ENCODE measurements at regions not wholly inside any gene's neighbourhood (a gene's known extent, or its start where the extent isn't known, plus 50 kb on each side); places are given as distances from the start of the nearest gene placed in this dataset.
"Not testable (repeated sequence)": the region's sequence is repeated elsewhere in the genome, so short reads cannot be mapped to it uniquely, and the experiment has no call there.

DNA sequence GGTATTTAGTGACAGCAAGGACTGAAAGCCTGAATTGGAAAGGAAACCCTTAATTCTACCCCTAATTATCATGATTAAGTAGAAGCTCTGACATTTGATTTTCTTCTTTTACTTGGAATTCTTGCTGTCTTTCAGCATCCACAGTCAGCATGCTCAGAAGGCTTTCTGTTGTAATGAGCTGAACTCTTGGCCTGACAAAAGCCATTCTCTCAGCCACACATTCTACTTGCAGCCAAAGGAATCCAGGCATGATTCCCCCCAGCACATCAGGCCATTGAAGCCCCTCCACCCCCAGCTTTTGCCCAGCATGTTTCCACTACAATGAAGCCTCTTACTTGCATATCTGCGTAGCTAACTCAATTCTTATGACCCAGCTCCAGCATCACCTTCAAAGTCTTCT is 94.3 kb upstream of the FRMD4A start:
- no peak for DNase-seq (ENCODE audit: low read depth in 2 of 2)

- no peak for DNase-seq (ENCODE audit: low read depth in 2 of 2)
These were observed 92.5 kb upstream of the FRMD4A start for GRCh38 chr10:14423111-14423744.

DNA sequence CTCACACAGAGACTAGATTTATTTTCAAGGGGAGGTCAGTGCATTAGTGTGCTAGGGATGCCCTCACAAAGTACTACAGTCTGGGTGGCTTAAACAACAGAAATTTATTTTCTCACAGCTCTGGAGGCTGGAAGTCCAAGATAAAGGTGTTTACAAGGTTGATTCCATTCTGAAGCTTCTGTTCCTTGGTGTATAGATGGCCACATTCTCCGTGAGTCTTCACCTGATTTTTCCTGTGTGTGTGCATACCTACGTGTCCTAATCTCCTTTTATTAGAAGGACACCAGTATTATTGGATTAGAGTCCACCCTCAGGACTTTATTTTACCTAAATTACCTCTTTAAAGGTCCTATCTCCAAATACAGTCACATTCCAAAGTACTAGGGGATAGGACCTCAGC is 91.7 kb upstream of the FRMD4A start:
- no peak for DNase-seq (ENCODE audit: low read depth in 2 of 2)

DNA sequence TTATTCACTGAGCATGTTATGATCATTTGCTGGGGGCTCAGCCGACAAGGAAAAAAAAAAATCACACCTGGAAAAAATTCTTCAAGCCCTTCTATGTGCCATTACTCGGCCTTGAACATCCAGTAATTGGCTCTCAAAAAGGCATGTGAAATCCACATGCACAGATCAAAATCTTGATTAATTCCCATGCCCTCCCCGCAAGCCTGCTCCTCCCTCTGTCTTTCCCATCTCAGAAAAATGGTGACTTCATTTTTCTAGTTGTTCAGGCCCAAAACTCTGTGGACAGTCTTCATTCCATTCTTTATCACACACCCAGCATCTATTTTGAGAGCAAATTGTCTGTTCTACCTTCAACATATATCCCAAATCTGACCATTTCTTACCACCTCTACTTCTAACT is 91.2 kb upstream of the FRMD4A start:
- no peak for DNase-seq (ENCODE audit: low read depth in 2 of 2)

DNA sequence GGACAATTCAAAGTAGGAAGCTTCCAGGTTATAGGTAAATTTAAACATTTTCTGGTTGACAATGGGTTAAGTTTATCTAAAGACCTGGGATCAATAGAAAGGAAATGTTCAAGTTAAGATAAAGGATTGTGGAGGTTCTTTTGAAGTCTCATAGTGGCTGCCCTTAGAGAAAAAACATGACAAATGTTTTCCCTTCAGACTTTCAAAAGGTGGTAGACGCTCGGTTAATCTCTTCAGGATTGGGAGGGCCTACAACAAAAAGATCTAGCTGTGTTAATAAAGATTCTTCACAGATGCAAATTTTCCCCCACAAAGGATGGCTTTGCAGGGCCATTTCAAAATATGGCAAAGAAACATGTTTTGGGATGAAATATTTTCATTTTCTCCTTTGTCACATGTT is 86.6 kb upstream of the FRMD4A start:
- DNase-seq (ENCODE audit: low read depth in 2 of 2) = not testable (repeated sequence)

DNA sequence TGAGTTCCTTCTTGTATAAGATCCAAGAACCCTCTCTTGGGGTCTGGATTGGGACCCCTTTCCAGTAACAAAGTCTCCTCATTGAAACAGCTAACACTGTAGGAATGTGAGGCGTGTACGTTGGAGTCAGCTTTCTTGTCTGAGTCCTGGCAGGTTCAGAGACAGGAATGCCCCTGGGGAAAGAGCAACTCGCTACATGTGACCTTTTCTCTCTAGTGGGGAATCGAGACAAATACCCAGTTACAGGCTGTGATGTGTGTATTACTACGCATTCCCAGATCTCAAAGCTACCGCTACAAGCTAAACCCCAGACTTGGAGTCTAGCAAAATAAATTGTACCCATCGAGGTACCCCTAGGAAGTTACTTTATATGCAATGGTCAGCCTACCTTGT is 85.6 kb upstream of the FRMD4A start:
- DNase-seq (ENCODE audit: low read depth in 2 of 2) = no peak

DNA sequence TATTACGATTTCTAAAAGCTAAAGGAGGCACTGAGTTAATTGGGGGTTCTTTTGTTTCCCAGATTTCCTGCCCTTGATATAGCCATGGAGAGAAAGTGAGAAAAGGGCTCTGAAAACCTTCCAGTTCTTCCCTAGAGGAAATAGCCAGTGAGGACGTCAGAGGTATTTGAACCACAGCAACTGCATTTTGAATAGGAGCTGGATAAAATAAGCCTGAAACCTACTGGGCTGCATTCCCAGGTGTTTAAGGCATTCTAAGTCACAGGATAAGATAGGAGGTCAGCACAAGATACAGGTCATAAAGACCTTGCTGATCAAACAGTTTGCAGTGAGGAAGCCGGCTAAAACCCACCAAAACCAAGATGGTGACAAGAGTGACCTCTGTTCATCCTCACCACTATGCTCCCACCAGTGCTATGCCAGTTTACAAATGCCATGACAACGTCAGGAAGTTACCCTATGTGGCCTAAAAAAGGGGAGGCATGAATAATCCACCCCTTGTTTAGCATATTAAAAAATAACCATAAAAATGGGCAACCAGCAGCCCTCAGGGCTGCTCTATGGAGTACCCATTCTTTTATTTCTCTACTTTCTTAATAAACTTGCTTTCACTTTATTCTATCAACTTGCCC is 85.1 kb upstream of the FRMD4A start:
- DNase-seq (ENCODE audit: low read depth in 2 of 2) = no peak

DNA sequence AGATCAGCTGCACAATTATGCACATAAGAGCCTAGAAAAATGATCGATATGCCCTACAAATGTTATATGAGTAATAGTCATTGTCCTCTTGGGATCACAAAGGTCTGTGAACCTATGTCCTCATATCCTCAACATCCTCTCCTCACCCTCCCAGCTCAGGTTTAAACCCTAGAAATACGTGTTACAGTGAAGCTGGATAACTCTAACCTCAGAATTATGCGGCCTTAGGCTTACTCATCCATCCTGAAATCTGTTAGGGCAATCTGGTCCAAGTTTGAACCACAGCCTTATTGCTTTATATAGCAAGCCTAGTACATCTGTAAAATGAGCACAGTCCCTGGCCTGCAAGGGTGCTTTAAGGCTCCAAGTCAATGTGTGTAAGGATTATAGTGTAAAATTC is 84.2 kb upstream of the FRMD4A start:
- DNase-seq (ENCODE audit: low read depth in 2 of 2) = no peak

- no peak for DNase-seq (ENCODE audit: low read depth in 2 of 2)
These were observed 82.8 kb upstream of the FRMD4A start for GRCh38 chr10:14413523-14413922.

DNA sequence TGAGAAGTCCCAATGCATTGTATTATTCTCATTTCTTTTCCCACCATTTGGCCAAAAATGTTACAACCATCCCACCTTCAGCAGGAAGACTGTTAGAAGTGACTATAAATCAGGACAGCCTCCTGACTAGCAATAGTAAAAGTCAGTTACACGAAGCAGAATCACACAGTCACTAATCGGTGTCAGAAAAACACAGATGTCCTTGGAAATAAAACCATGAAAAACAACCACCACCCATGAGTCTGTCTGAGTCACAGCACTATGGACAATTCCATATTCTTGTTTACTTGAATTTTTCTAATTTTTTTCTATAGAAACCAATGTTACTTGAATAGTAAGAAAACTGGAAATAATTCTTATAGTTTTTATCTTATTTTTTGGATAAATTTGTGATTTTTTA is 81.9 kb upstream of the FRMD4A start:
- DNase-seq (ENCODE audit: low read depth in 2 of 2) = no peak

DNA sequence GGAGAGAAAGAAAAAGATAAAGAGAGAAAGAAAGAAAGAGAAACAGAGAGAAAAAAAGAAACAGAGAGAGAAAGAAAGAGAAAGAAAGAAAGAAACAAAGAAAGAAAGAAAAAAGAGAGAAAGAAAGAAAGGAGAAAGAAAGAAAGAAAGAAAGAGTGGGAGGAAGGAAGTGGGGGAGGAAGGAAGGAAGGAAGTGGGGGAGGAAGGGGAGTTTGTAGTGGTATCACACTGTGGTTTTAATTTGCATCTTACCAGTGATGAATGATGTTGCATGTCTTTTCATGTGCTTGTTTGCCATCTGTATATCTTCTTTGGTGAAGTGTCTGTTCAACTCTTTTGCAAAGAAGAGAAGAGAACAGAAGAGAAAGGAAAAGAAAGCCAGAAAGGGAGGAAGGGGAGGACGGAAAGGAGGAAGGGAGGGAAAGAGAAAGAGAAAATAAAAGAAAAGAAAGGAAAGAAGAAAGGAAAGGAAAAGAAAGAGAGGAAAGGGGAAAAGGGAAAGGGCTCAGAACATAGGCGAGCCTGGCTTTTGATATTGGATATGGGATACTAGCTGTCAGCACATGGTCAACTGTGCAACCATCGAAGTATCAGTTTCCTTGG is 79.2 kb upstream of the FRMD4A start:
- DNase-seq (ENCODE audit: low read depth in 2 of 2) = no peak

GRCh38 chr10:14409247-14409646 is 78.5 kb upstream of the FRMD4A start:
- DNase-seq (ENCODE audit: low read depth in 2 of 2) = peak; percentile 35 to 40

DNA sequence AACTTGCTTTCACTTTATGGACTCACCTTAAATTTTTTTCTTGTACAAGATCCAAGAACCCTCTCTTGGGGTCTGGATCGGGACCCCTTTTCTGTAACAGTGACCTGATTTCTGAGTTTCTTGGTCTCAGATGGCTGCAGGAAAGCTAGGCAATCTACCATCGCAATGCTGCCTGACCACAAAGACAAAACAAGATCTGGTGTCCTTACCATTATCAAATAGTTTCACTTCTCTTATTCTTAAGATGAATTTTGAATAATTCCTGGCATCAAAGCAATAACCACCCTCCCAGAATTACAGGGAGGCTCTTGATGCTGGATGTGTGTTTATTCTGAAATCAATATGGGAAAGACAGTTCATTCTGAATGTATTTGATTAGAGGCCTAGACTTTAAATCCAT is 77.4 kb upstream of the FRMD4A start:
- DNase-seq (ENCODE audit: low read depth in 2 of 2) = no peak

GRCh38 chr10:14407567-14407966 is 76.8 kb upstream of the FRMD4A start:
- no peak for DNase-seq (ENCODE audit: low read depth in 2 of 2)

DNA sequence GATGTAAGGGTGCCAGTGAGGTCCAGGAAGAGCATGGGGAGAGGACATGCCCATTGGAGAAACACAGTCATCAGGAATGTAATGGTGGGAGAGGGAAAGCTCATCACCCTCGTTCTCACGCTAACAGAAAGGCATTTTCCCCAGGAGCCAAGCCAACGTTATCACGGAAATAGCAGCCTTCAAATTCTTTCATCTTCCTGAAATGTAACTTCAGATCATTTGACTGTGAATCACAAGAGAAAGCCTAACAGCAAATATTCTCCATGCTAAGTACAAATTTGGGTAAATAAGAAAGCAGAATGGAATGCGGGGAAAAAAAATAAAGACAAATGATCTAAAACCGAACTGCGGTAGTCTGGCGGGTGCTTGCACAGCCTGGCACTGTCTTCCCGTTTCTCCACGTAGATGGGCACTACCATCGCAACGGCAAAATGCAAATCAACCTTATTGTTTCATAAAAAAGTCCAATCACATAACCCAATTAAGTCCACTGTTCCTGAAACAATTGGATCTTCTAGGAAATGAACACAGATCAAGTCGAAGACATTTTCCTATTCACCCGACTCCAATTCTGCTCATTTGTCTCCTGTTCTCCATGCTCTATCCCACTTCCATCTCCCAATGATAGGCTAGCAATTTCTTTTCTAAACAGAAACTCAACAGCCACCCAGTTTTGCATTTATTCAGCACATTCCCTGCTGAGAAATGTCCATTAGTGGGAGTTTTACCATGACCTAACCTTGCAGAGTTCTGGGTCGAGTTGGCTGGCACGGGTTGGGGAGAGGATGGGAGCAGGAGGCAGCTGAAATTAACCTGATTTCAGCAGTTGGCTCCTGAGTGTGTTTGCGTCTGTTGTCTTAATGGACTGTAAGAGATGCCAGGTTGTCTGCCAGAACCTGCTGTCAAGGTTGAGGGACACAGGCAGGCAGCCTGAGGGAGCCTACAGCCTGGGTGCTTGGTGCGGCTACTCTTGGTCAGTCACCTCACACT is 74.6 kb upstream of the FRMD4A start:
- no peak for DNase-seq (ENCODE audit: low read depth in 2 of 2)

DNA sequence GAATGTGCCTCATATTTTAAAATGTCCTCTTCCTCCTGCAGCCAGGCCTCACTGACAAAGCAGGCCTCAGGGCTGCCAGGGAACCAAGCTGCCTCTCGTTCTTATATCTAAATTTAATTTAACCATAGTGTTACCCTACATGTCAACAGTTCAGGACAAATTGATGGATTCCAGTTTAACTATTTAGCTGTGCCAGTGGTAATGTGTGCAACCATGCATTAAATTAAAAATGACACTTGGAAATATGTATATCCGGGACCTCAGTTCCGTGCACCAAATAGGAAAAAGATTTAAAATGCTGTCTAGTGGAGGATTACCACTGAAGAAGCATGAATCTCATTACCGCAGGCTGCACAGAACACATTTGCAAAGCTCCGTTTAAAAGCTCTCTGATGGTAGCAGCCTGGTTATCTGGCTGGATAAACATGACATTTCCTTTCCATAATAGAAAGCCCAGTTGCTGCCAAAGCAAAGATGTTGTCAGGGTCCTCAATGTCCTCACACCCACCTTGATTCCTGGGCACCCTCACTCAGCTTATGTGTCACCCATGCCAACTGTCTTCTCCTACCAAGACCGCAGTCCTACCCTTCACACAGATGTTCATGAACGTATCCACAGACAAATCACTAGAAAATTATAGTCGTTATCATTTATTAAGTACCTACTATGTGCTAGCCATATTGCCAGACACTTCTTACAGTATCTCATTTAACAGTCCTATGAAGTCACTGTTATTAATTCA is 73.3 kb upstream of the FRMD4A start:
- no peak for DNase-seq (ENCODE audit: low read depth in 2 of 2)

- no peak for DNase-seq (ENCODE audit: low read depth in 2 of 2)
These were observed 72.6 kb upstream of the FRMD4A start for GRCh38 chr10:14403359-14403758.

DNA sequence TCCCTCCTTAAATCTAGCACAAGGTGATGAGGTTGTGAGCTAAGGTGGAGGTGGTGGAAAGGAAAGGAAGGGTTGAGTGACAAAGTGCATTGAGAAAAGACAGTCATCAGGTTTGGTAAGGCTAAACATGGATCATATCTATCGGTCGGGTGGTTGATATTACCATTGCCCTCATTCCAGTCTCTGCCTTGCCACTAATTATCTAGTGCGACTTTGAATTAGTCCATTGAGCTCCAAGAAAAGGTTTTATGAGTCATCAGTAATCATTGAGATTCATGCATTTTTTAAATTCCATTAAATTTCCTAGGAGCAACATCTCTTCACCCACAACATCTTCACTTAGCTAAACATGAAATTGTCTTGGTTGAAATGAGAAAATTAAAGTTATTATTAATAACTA is 68.9 kb upstream of the FRMD4A start:
- no peak for DNase-seq (ENCODE audit: low read depth in 2 of 2)

DNA sequence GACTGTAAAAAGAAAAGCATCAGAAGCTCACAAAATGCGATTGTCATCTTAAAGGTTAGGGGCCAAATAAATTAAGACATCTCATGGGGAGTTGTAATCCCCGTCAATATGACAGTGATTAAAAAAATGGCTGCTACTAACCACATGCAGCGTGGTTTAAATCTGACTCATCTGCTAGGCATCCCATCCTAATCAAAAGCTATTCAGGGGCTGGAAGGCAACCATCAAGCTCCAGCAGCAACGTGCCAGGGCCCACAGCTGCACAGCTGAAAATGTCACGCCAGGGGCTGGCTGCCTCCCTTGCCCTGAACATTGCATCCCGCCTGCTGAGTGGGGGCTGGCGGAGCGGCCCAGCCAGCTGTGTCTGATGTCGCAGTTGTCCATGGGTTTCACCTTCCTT is 66.3 kb upstream of the FRMD4A start:
- DNase-seq (ENCODE audit: low read depth in 2 of 2) = no peak

GRCh38 chr10:14396411-14397048 is 65.8 kb upstream of the FRMD4A start:
- no peak for DNase-seq (ENCODE audit: low read depth in 2 of 2)

DNA sequence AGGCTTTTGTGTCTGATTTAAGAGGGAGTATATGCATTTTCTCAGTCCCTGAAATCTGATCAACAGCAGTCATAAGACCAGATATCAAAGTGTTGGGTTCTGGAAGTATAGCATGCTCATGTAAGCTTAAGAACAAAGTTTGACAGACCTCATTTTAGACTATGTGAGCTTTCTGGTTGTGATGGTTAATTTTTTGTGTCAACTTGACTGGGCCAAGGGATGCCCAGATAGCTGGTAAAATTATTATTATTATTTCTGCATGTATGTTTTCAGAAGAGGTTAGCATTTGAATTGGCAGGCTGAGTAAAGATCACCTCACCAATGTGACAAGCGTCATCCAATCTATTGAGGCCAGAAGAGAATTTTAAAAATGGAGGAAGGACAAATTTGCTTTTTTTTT is 63.5 kb upstream of the FRMD4A start:
- no peak for DNase-seq (ENCODE audit: low read depth in 2 of 2)
